ENCODE measurements at regions not wholly inside any gene's neighbourhood (a gene's known extent, or its start where the extent isn't known, plus 50 kb on each side); places are given as distances from the start of the nearest gene placed in this dataset.

GRCh38 chr5:148913985-148914431 lies 87.6 kb downstream of the ADRB2 start:
- Histone ChIP-seq H3K4me1 (ENCODE audit: insufficient read depth, low read length) (no peaks in the 10 kb centered on the region), H3K36me3 (replicated peaks in 1 of 2; ENCODE audit: control insufficient read depth in 1 of 2, insufficient read depth in 2 of 2, low read length in 2 of 2) (no peaks in the 10 kb centered on the region), H3K27ac (ENCODE audit: extremely low read length, insufficient read depth, low read length) (no peak overlapping the region), H3K9ac (ENCODE audit: insufficient read depth, low read depth, low read length) (no peak overlapping the region), H3K4me3 (replicated peaks in 1 of 3; ENCODE audit: insufficient read depth in 1 of 3, low read depth in 2 of 3, low read length in 3 of 3) (no peak overlapping the region), H3K9me3 (ENCODE audit: low read length) (no peaks in the 10 kb centered on the region), H4K20me1 (ENCODE audit: insufficient read depth, low read length) (no peaks in the 10 kb centered on the region), H3K4me2 (ENCODE audit: low read depth, low read length) (no peak overlapping the region), H3K79me2 (ENCODE audit: insufficient read depth, low read length) (no peaks in the 10 kb centered on the region), H2AFZ (ENCODE audit: low read length) (no peak overlapping the region), H3K27me3 (ENCODE audit: control insufficient read depth in 1 of 2, insufficient read depth in 2 of 2, low read length in 2 of 2) (no peaks in the 10 kb centered on the region)
- TF ChIP-seq ZNF354B (CRISPR knock-in tag; IDR thresholded peaks at IDR 0.05) (no peak), ZBTB21 (CRISPR knock-in tag; IDR thresholded peaks at IDR 0.05) (no peak), FOXP4 (CRISPR knock-in tag; IDR thresholded peaks at IDR 0.05) (no peak), SP2 (CRISPR knock-in tag; IDR thresholded peaks at IDR 0.05) (no peak), ZNF691 (CRISPR knock-in tag; IDR thresholded peaks at IDR 0.05; ENCODE audit: borderline replicate concordance, low read depth) (no peak), GMEB1 (CRISPR knock-in tag; IDR thresholded peaks at IDR 0.05; ENCODE audit: borderline replicate concordance) (no peak), SRSF9 (IDR thresholded peaks at IDR 0.05; ENCODE audit: borderline replicate concordance, insufficient read depth, low read depth, low read length, poor library complexity, severe bottlenecking) (no peak), CREBL2 (CRISPR knock-in tag; IDR thresholded peaks at IDR 0.05; ENCODE audit: borderline replicate concordance) (no peak), ZNF432 (CRISPR knock-in tag; IDR thresholded peaks at IDR 0.05; ENCODE audit: borderline replicate concordance) (no peak)
- ATAC-seq (no peak), DNase-seq (ENCODE audit: low spot score) (peak; percentile 4), FAIRE-seq (no peak)
- BruUV-seq (replicated peaks), result no TSS peak
- ChIA-PET POLR2A (no interaction called here), CTCF (ENCODE audit: low intra/inter-chr PET ratio, low total read pairs) (no interaction called here)
- WGBS (ENCODE audit: low lambda C conversion rate), result 10% methylated on average over 2 of the region's 2 CpGs
- in situ Hi-C loops (cut with HindIII; ENCODE audit: extremely low pct_ligation_motif_present, low pct_unique_long_range_greater_than_20kb) (no loop called here), intact Hi-C loops (cut with micrococcal nuclease; ENCODE audit: unreplicated experiment) (loop anchor here (2.0 kb wide), 2 partner anchors 85 to 121 kb away; no protein-coding TSS in a partner anchor)

Data from HepG2 (cell line).